Endothelial cell of umbilical vein (primary cell): ENCODE measurements at regions not wholly inside any gene's neighbourhood (a gene's known extent, or its start where the extent isn't known, plus 50 kb on each side); places are given as distances from the start of the nearest gene placed in this dataset.

Experiments
- BruUV-seq: library from RNA; stranded (reverse); fragments of 400-500 nt; replicated peaks from 2 replicates; lab custom pipeline; 2021; lab: Mats Ljungman, UMichigan
- CTCF ChIA-PET: fragments of 300-600, 350-600 bp; sonication (Branson Sonifier 250); formaldehyde crosslinking; loops from one replicate; lab custom pipeline; 2021; ENCODE audit warnings: antibody characterized with exemption, inconsistent platforms; lab: Charles Lee
- POLR2A ChIA-PET: fragments of 300-600, 350-600 bp; sonication (Branson Sonifier 250); formaldehyde crosslinking; loops from one replicate; lab custom pipeline; 2021; ENCODE audit warnings: antibody characterized with exemption, inconsistent platforms; lab: Charles Lee
- DNase-seq: peaks from one replicate; pipeline ENCODE4 v3.0.0-alpha.2; 2011; ENCODE audit warnings: low read depth, low spot score
- FAIRE-seq: peaks from 2 replicates; lab custom pipeline; 2011; peaks lifted over from hg19 to GRCh38; lab: Jason Lieb, UNC
- H2AFZ ChIP-seq: 2 replicates; pipeline ENCODE4 v1.6.0; 2012; ENCODE audit warnings: low read depth, low read length, control low read depth, inconsistent platforms
- H3K27ac ChIP-seq: 2 replicates; pipeline ENCODE4 v1.5.1; 2011; ENCODE audit warnings: low read depth, mild to moderate bottlenecking, control low read depth, low read length, moderate library complexity; ENCODE audit not compliant: insufficient read depth
- H3K27me3 ChIP-seq, 2 experiments: 2 replicates each; pipeline versions ENCODE4 v1.6.0 to v1.6.1; 2011; ENCODE audit warnings: low read length in 2 of 2, mixed read lengths in 1 of 2; ENCODE audit not compliant: control insufficient read depth in 2 of 2, insufficient read depth in 2 of 2
- H3K36me3 ChIP-seq, 2 experiments: 2 replicates in 1 of 2; 3 replicates in 1 of 2; pipeline ENCODE4 v1.5.1; 2011; ENCODE audit warnings: low read length in 2 of 2, mild to moderate bottlenecking in 1 of 2, moderate library complexity in 1 of 2; ENCODE audit not compliant: control insufficient read depth in 2 of 2, insufficient read depth in 2 of 2; ENCODE audit errors: extremely low read depth in 1 of 2
- H3K4me1 ChIP-seq: 3 replicates; pipeline ENCODE4 v1.5.1; 2011; ENCODE audit warnings: mild to moderate bottlenecking, low read length; ENCODE audit not compliant: control insufficient read depth, insufficient read depth; ENCODE audit errors: extremely low read depth
- H3K4me2 ChIP-seq: 2 replicates; pipeline ENCODE4 v1.6.1; 2011; ENCODE audit warnings: low read length, control low read depth, mixed read lengths; ENCODE audit not compliant: insufficient read depth
- H3K4me3 ChIP-seq, 3 experiments: fragments of 200-600 bp in 1 of 3; sonication (generic), shearing (Covaris generic) in 1 of 3; replicated peaks in 1 of 3; 2 replicates each; pipeline ENCODE4 v1.5.1; 2011 to 2016; ENCODE audit warnings: control low read depth in 3 of 3, low read length in 3 of 3, mild to moderate bottlenecking in 2 of 3, inconsistent platforms in 1 of 3, low read depth in 1 of 3, moderate library complexity in 1 of 3; ENCODE audit not compliant: insufficient read depth in 1 of 3
- H3K79me2 ChIP-seq: 2 replicates; pipeline ENCODE4 v1.6.0; 2012; ENCODE audit warnings: low read length, inconsistent platforms; ENCODE audit not compliant: control insufficient read depth, insufficient read depth
- H3K9ac ChIP-seq: replicated peaks from 2 replicates; pipeline ENCODE3; 2011; ENCODE audit warnings: low read length, control low read depth; ENCODE audit not compliant: insufficient read depth; ENCODE audit errors: extremely low read depth
- H3K9me1 ChIP-seq: replicated peaks from 3 replicates; pipeline ENCODE4 v1.6.0; 2011; ENCODE audit warnings: mild to moderate bottlenecking, low read length; ENCODE audit not compliant: control insufficient read depth, insufficient read depth; ENCODE audit errors: extremely low read depth
- H3K9me3 ChIP-seq: replicated peaks from 2 replicates; pipeline ENCODE4 v1.5.1; 2012; ENCODE audit warnings: low read length, inconsistent platforms; ENCODE audit not compliant: control insufficient read depth, insufficient read depth
- H4K20me1 ChIP-seq: replicated peaks from 2 replicates; pipeline ENCODE3; 2011; ENCODE audit warnings: mild to moderate bottlenecking, low read length; ENCODE audit not compliant: control insufficient read depth, insufficient read depth; ENCODE audit errors: extremely low read depth
- EZH2 ChIP-seq: IDR thresholded peaks from 2 replicates; pipeline ENCODE4 v1.6.1; 2012; ENCODE audit warnings: borderline replicate concordance, low read depth, mild to moderate bottlenecking, moderate library complexity, low read length, inconsistent platforms; ENCODE audit not compliant: severe bottlenecking
- FOS ChIP-seq: IDR thresholded peaks from 2 replicates; pipeline ENCODE4 v1.6.1; 2011; ENCODE audit warnings: mild to moderate bottlenecking, low read length, moderate library complexity, borderline replicate concordance; ENCODE audit not compliant: insufficient read depth
- GATA2 ChIP-seq: IDR thresholded peaks from 2 replicates; pipeline ENCODE4 v1.7.0; 2011; ENCODE audit warnings: low read depth, mild to moderate bottlenecking, moderate library complexity, mixed read lengths, low read length; ENCODE audit not compliant: insufficient read length, insufficient read depth
- MYC ChIP-seq: IDR thresholded peaks from one replicate; pipeline ENCODE4 v1.6.1; 2011; ENCODE audit warnings: mild to moderate bottlenecking, low read depth, low read length
- POLR2A ChIP-seq: IDR thresholded peaks from 2 replicates; pipeline ENCODE4 v1.6.1; 2012; ENCODE audit warnings: low read depth, mild to moderate bottlenecking, control low read depth, low read length
- POLR2AphosphoS5 ChIP-seq: IDR thresholded peaks from 2 replicates; pipeline ENCODE4 v1.6.1; 2012; ENCODE audit warnings: low read depth, mild to moderate bottlenecking, control low read depth, low read length, moderate library complexity; ENCODE audit not compliant: insufficient read depth
- dilution Hi-C: fragments of 300-500 bp; cut with MboI; formaldehyde crosslinking; loops from one replicate; pipeline ENCODE4 v1.15.0; 2019; ENCODE audit warnings: low sequenced_read_pairs; ENCODE audit not compliant: extremely low pct_ligation_motif_present
- intact Hi-C: fragments of 100-400 bp; cut with micrococcal nuclease; formaldehyde crosslinking; loops from one replicate; pipeline ENCODE4 v1.10.0; 2022
- TF ChIP-seq, protein P1 (sequence below): IDR thresholded peaks from 2 replicates; pipeline ENCODE4 v1.6.1; 2011; ENCODE audit not compliant: insufficient read depth, insufficient read length
- TF ChIP-seq, protein P2 (sequence below), 2 donors: IDR thresholded peaks; 1 replicate in 1 of 2; 2 replicates in 1 of 2; pipeline ENCODE4 v1.5.1; 2011; ENCODE audit warnings: low read length in 2 of 2, mild to moderate bottlenecking in 2 of 2, moderate library complexity in 2 of 2, control low read depth in 1 of 2, inconsistent platforms in 1 of 2, low read depth in 1 of 2; ENCODE audit not compliant: insufficient read depth in 1 of 2; ENCODE audit errors: extremely low read depth in 1 of 2

DNA sequence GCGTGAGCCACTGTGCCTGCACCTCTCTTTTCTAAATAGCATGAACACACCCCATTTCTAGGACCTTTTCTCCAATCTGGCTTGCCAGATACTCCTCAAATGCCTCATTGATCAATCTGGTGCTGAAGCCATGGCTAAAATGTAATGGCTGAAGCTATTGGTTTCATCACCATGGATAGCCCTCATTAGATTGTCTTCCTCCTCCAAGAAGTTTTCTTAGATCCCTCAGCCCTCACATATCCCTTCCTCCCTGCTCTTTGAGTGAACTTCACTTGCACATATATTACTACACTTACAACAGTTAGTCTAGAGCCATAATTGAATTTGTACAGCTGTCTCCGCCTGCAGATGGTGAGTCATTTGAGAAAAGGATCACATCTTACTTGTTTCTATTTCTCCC is 77.9 kb upstream of the TOX3 start:
- no peak overlapping the region for H3K4me3 ChIP-seq
- no TSS peak for BruUV-seq
- no peaks in the 10 kb centered on the region for H3K79me2 ChIP-seq
- intact Hi-C loops: no loop called here
- no peaks in the 10 kb centered on the region for H3K27me3 ChIP-seq
- H3K9me1 ChIP-seq: no peaks in the 10 kb centered on the region
- TF ChIP-seq POLR2AphosphoS5 (no peak), GATA2 (no peak), POLR2A (no peak)
- TF ChIP-seq, protein P1, sequence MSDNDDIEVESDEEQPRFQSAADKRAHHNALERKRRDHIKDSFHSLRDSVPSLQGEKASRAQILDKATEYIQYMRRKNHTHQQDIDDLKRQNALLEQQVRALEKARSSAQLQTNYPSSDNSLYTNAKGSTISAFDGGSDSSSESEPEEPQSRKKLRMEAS: no peak
- H3K9ac ChIP-seq: no peak overlapping the region
- H3K36me3 ChIP-seq: no peaks in the 10 kb centered on the region
- no peak overlapping the region for H3K4me2 ChIP-seq
- H3K4me1 ChIP-seq: no peaks in the 10 kb centered on the region
- FAIRE-seq: no peak
- H3K9me3 ChIP-seq: peaks cover 1% of the 10 kb centered on the region
- POLR2A ChIA-PET: no interaction called here
- H4K20me1 ChIP-seq: no peaks in the 10 kb centered on the region
- no peak overlapping the region for H3K27ac ChIP-seq
- H2AFZ ChIP-seq: no peak overlapping the region
- no peak for DNase-seq
- CTCF ChIA-PET: no interaction called here
- dilution Hi-C loops: no loop called here

DNA sequence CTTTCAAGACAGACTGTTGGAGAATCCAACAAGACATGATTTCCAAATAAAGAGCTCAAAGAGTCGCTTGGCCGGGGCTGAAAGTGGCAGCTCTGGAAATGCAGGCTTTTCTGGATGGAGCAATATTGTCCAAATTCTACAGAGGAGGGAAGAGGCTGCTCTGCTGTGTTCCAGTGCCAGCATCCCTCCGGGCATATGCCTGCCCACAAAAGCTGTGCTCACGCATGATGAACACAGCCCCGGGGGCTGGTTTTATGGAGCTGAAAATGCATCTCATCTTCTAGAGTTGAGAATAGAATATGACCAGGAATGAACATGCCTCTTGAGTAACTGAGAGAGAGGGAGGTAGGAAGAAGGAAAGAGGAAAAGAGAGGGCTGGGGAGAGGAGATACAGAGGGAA is 74.7 kb upstream of the TOX3 start:
- intact Hi-C loops (no loop called here), dilution Hi-C loops (no loop called here)
- ChIA-PET CTCF (no interaction called here), POLR2A (no interaction called here)
- no peaks in the 10 kb centered on the region for H3K4me1 ChIP-seq
- no peak overlapping the region for H3K4me3 ChIP-seq
- no TSS peak for BruUV-seq
- no peaks in the 10 kb centered on the region for H3K9me1 ChIP-seq
- no peak overlapping the region for H3K9ac ChIP-seq
- H3K4me2 ChIP-seq: no peak overlapping the region
- no peak overlapping the region for H2AFZ ChIP-seq
- DNase-seq (no peak), FAIRE-seq (no peak)
- no peaks in the 10 kb centered on the region for H3K9me3 ChIP-seq
- H3K79me2 ChIP-seq: no peaks in the 10 kb centered on the region
- no peaks in the 10 kb centered on the region for H3K27me3 ChIP-seq
- H3K36me3 ChIP-seq: no peaks in the 10 kb centered on the region
- H4K20me1 ChIP-seq: no peaks in the 10 kb centered on the region
- H3K27ac ChIP-seq: no peak overlapping the region
- TF ChIP-seq, protein P1: no peak
- TF ChIP-seq FOS (no peak), POLR2A (no peak), GATA2 (no peak), EZH2 (no peak), MYC (no peak)
- TF ChIP-seq, protein P2, sequence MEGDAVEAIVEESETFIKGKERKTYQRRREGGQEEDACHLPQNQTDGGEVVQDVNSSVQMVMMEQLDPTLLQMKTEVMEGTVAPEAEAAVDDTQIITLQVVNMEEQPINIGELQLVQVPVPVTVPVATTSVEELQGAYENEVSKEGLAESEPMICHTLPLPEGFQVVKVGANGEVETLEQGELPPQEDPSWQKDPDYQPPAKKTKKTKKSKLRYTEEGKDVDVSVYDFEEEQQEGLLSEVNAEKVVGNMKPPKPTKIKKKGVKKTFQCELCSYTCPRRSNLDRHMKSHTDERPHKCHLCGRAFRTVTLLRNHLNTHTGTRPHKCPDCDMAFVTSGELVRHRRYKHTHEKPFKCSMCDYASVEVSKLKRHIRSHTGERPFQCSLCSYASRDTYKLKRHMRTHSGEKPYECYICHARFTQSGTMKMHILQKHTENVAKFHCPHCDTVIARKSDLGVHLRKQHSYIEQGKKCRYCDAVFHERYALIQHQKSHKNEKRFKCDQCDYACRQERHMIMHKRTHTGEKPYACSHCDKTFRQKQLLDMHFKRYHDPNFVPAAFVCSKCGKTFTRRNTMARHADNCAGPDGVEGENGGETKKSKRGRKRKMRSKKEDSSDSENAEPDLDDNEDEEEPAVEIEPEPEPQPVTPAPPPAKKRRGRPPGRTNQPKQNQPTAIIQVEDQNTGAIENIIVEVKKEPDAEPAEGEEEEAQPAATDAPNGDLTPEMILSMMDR (IDR thresholded peaks at IDR 0.05; ENCODE audit: extremely low read depth in 1 of 2, insufficient read depth in 1 of 2, low read depth in 1 of 2, low read length in 2 of 2): no peak
